ENCODE measurements at regions not wholly inside any gene's neighbourhood (a gene's known extent, or its start where the extent isn't known, plus 50 kb on each side); places are given as distances from the start of the nearest gene placed in this dataset.
"Not testable (repeated sequence)": the region's sequence is repeated elsewhere in the genome, so short reads cannot be mapped to it uniquely, and the experiment has no call there.

- DNase-seq (ENCODE audit: low read depth) = not testable (repeated sequence)
Measured at GRCh38 chr1:242912855-242913254, 342.2 kb downstream of the CEP170 start.

GRCh38 chr1:242900558-242900957 is 354.5 kb downstream of the CEP170 start:
- DNase-seq (ENCODE audit: low read depth) = not testable (repeated sequence)

- no peak for DNase-seq (ENCODE audit: low read depth)
Measured at GRCh38 chr1:242890192-242890741, 364.8 kb downstream of the CEP170 start.

- DNase-seq (ENCODE audit: low read depth) = no peak
Measured at GRCh38 chr1:242886137-242886536, 361.6 kb upstream of the PLD5 start.

- not testable (repeated sequence) for DNase-seq (ENCODE audit: low read depth)
Measured at GRCh38 chr1:242880022-242880421, 355.5 kb upstream of the PLD5 start.

- DNase-seq (ENCODE audit: low read depth) = no peak
Measured at GRCh38 chr1:242877743-242878142, 353.2 kb upstream of the PLD5 start.

GRCh38 chr1:242877229-242877628 is 352.7 kb upstream of the PLD5 start:
- DNase-seq (ENCODE audit: low read depth) = no peak

GRCh38 chr1:242876030-242876429 is 351.5 kb upstream of the PLD5 start:
- no peak for DNase-seq (ENCODE audit: low read depth)

- DNase-seq (ENCODE audit: low read depth) = no peak
Measured at GRCh38 chr1:242873661-242874060, 349.2 kb upstream of the PLD5 start.

- DNase-seq (ENCODE audit: low read depth) = no peak
Measured at GRCh38 chr1:242872521-242872920, 348.0 kb upstream of the PLD5 start.

DNA sequence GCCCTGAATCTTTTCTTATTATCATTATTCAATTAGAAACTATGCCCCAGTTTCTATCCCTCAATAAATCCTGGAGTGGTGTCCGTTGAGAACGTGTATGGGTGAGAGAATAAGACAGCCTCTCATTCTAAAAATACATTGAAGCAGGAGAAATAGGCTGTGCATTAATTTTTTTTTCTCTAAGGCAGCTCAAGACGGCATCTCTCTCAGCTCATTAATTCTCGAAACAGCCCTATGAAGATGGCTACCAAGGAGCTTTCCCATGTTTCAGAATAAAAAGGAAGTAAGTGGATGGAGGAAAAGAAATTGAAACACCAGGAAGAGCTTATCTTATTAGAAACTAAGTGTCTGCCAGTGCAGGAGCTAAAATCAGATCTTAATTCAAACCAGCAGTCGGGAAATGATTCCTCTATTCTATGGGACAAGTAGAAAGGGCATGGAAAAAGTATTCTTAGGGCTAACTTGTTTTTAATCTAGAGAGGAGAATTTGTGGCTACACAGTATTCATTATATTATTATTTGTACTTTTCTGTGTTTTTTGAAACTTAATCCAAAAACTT is 347.1 kb upstream of the PLD5 start:
- no peak for DNase-seq (ENCODE audit: low read depth)

DNA sequence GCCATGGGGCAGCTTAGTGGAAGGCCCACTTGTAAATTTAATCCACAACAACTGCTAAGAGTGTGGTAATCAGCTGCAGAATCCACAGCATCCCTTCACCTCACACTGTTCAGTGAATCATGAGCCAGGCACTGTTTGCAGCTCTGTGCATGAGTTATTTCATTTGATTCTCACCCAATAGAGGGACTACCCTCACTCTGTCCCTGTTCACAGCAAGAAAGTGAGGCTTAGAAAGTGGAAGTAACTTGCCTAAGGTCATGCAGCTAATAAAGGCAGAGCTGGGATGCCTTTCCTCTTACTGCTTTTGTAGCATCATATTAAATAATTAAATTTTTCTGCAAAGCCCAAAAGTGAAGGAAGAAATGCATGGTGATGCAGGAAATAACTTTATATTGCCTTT is 346.5 kb upstream of the PLD5 start:
- no peak for DNase-seq (ENCODE audit: low read depth)

- no peak for DNase-seq (ENCODE audit: low read depth)
Measured at GRCh38 chr1:242856289-242856688, 331.8 kb upstream of the PLD5 start.

DNA sequence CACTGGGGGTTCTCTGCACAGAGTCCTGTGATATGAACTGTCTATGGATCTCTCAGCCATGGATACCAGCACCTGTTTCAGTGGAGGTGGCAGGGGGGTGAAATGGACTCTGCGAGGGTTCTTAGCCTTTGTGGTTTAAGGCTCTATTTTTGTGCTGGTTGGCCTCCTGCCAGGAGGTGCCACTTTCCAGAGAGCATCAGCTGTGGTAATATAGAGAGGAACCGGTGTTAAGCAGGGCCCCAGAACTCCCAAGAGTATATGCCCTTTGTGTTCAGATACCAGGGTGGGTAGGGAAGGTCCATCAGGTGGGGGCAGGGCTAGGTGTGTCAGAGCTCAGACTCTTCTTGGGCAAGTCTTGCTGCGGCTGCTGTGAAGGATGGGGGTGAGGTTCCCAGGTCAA is 330.0 kb upstream of the PLD5 start:
- no peak for DNase-seq (ENCODE audit: low read depth)

- DNase-seq (ENCODE audit: low read depth) = no peak
Measured at GRCh38 chr1:242847390-242847993, 323.0 kb upstream of the PLD5 start.

DNA sequence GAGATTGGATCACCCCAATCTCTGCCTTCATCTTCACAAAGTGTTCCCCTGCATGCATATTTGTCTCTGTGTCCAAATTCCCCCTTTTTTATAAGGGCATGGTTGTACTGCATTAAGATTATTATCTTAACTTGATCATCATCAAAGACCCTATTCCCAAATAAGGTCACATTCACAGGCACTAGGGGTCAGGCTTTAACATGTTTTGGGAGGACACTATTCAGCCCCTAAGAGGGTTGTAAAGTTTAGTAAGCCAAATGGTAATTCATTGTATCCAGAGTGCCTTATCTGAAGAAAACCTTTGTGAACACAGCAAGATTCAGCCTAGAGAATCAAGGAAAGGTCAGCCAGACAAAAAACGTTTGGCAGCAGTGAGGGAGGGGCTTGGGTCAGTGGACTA is 317.6 kb upstream of the PLD5 start:
- DNase-seq (ENCODE audit: low read depth) = no peak

DNA sequence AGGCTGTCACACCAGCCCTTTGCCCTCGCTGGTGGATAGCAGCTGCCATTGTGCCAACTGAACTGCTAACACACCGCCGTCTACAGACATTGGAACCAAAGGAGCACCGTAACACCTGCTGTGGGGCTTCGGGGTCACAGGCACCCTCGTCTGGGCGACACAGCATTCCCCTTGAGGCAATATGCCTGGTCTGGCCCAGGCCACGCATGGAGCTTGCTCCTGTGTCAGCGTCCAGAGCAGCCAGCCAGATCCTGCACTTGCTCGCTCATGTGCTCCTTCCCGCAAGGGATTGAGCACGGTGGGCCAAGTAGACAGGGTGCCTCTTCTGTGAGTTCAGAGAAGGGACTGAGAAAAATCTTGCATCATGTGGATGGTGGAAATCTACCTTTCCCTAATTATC is 314.6 kb upstream of the PLD5 start:
- DNase-seq (ENCODE audit: low read depth) = no peak

GRCh38 chr1:242836423-242836822 is 311.9 kb upstream of the PLD5 start:
- no peak for DNase-seq (ENCODE audit: low read depth)

- no peak for DNase-seq (ENCODE audit: low read depth)
Measured at GRCh38 chr1:242828828-242829227, 304.3 kb upstream of the PLD5 start.

GRCh38 chr1:242828199-242828598 is 303.7 kb upstream of the PLD5 start:
- DNase-seq (ENCODE audit: low read depth) = no peak

- DNase-seq (ENCODE audit: low read depth) = no peak
Measured at GRCh38 chr1:242827538-242827937, 303.0 kb upstream of the PLD5 start.

DNA sequence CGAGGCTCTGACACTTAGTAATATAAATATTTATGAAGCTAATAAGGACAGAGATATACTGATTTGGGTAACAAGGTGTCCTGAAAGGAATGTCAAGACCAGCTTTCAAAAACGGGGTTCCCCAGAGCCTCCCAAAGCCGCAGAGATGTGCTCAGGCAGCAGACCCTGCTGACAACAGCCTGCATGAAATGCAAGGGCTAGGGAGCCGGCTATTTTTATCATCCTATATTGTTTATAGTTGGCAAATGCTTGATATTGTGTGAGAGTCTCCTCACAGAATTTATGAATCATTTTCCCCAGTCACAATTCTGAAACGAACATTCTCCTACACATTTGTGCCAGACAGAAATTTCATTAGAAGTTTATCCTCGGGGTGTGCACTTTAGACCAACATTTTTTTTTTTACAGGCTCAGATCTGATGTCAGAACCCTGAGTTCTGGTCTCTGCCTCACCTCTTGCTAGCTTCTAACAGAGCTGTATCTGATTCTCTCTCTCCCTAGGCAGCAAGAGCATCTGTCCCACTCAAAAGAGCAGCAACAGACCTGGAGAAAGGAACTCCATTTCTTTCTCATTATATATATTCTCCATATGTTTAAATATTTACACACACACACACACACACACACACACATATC is 302.3 kb upstream of the PLD5 start:
- DNase-seq (ENCODE audit: low read depth) = no peak

DNA sequence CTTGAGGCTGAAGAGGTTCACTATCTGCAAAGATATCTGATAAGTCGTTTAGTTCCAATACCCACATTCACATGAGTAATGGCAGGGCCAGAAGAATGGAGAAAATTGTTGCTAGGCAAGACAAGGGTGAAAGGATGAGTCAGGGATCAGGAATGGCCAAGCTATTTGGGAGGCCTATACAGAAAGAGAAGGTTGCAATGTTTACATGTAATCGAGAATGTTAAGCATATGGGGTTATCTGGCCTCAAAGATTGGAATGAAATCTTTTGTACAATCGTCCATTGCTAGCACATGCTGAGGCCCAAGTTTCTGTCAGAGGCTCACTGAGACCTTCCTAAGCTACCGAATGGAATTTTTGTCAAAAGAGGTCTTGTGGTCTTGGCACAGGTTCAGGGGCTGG is 299.9 kb upstream of the PLD5 start:
- peak; percentile 6 for DNase-seq (ENCODE audit: low read depth)

All from non-pigmented ciliary epithelial cell (primary cell).